HG03097 (cell line): ENCODE measurements at regions not wholly inside any gene's neighbourhood (a gene's known extent, or its start where the extent isn't known, plus 50 kb on each side); places are given as distances from the start of the nearest gene placed in this dataset.
"Not testable (repeated sequence)": the region's sequence is repeated elsewhere in the genome, so short reads cannot be mapped to it uniquely, and the experiment has no call there.

ENCODE experiments used
- ATAC-seq: cut with Tn5 transposase; IDR thresholded peaks from one replicate; pipeline ENCODE4 v1.9.1; 2021; ENCODE audit not compliant: unreplicated experiment, low FRiP score

- ATAC-seq = no peak
These were observed 116.0 kb downstream of the TTC6 start for GRCh38 chr14:37711356-37711830.

GRCh38 chr14:37711831-37712475 lies 116.5 kb downstream of the TTC6 start:
- no peak for ATAC-seq

GRCh38 chr14:37712476-37712860 lies 117.0 kb downstream of the TTC6 start:
- ATAC-seq = not testable (repeated sequence)

GRCh38 chr14:37712976-37713431 lies 117.6 kb downstream of the TTC6 start:
- ATAC-seq = no peak

GRCh38 chr14:37720131-37720530 lies 124.7 kb downstream of the TTC6 start:
- no peak for ATAC-seq

GRCh38 chr14:37721976-37722659 lies 126.7 kb downstream of the TTC6 start:
- no peak for ATAC-seq

- no peak for ATAC-seq
These were observed 128.1 kb downstream of the TTC6 start for GRCh38 chr14:37723515-37723914.

- ATAC-seq = no peak
These were observed 131.3 kb downstream of the TTC6 start for GRCh38 chr14:37726708-37727107.

GRCh38 chr14:37729218-37729617 lies 133.8 kb downstream of the TTC6 start:
- no peak for ATAC-seq

- ATAC-seq = no peak
These were observed 135.7 kb downstream of the TTC6 start for GRCh38 chr14:37731094-37731493.

GRCh38 chr14:37745657-37746056 lies 150.2 kb downstream of the TTC6 start:
- ATAC-seq = no peak

GRCh38 chr14:37746140-37746832 lies 150.9 kb downstream of the TTC6 start:
- ATAC-seq = no peak

GRCh38 chr14:37753459-37753858 lies 158.0 kb downstream of the TTC6 start:
- no peak for ATAC-seq

GRCh38 chr14:37760275-37760674 lies 164.8 kb downstream of the TTC6 start:
- ATAC-seq = not testable (repeated sequence)

- no peak for ATAC-seq
These were observed 167.8 kb downstream of the TTC6 start for GRCh38 chr14:37763266-37763665.

GRCh38 chr14:37772283-37772682 lies 176.9 kb downstream of the TTC6 start:
- ATAC-seq = not testable (repeated sequence)

GRCh38 chr14:37776791-37777499 lies 181.5 kb downstream of the TTC6 start:
- no peak for ATAC-seq

- ATAC-seq = no peak
These were observed 182.9 kb downstream of the TTC6 start for GRCh38 chr14:37778135-37778943.

GRCh38 chr14:37779480-37779879 lies 184.1 kb downstream of the TTC6 start:
- ATAC-seq = no peak

GRCh38 chr14:37780731-37781130 lies 185.3 kb downstream of the TTC6 start:
- ATAC-seq = not testable (repeated sequence)
